ENCODE measurements at regions not wholly inside any gene's neighbourhood (a gene's known extent, or its start where the extent isn't known, plus 50 kb on each side); places are given as distances from the start of the nearest gene placed in this dataset.

- TF ChIP-seq ZNF121 (tag by site-specific recombination; IDR thresholded peaks at IDR 0.05), result no peak
- no peak for TF ChIP-seq RBAK (tag by site-specific recombination; IDR thresholded peaks at IDR 0.05)
- TF ChIP-seq SALL2 (tag by site-specific recombination; IDR thresholded peaks at IDR 0.05; ENCODE audit: borderline replicate concordance), result no peak
Observed at GRCh38 chr7:94216944-94217461, 177.7 kb upstream of the COL1A2 start (continued).

GRCh38 chr7:94217766-94218165, 176.9 kb upstream of the COL1A2 start:
- ChIA-PET CTCF (interaction anchor here (0.7 kb wide), 1 partner anchor 417 kb away, joined by 3 read pairs; no protein-coding TSS in a partner anchor), POLR2A (no interaction called here)
- Histone ChIP-seq H3K4me3 (ENCODE audit: low read depth, low read length) (no peak overlapping the region), H3K9me3 (ENCODE audit: control insufficient read depth, insufficient read depth, low read depth, low read length) (no peaks in the 10 kb centered on the region), H3K4me1 (ENCODE audit: control insufficient read depth, insufficient read depth, low read length) (no peaks in the 10 kb centered on the region), H3K36me3 (ENCODE audit: control insufficient read depth in 2 of 2, insufficient read depth in 1 of 2, low read length in 2 of 2) (no peaks in the 10 kb centered on the region), H3K27ac (ENCODE audit: extremely low read depth, low read depth, low read length) (no peak overlapping the region)
- TF ChIP-seq ZNF274 (IDR thresholded peaks at IDR 0.05; ENCODE audit: low read length) (no peak), ZNF274 (tag by site-specific recombination; IDR thresholded peaks at IDR 0.05; ENCODE audit: borderline replicate concordance) (no peak), ZNF211 (tag by site-specific recombination; IDR thresholded peaks at IDR 0.05; ENCODE audit: low read depth) (no peak), SCRT2 (tag by site-specific recombination; IDR thresholded peaks at IDR 0.05) (peak; percentile 35; the same call in 1 of the 2 replicates)

- Histone ChIP-seq H3K4me3 (ENCODE audit: low read depth, low read length) (no peak overlapping the region), H3K4me1 (ENCODE audit: control insufficient read depth, insufficient read depth, low read length) (no peaks in the 10 kb centered on the region), H3K9me3 (ENCODE audit: control insufficient read depth, insufficient read depth, low read depth, low read length) (no peaks in the 10 kb centered on the region), H3K36me3 (ENCODE audit: control insufficient read depth in 2 of 2, insufficient read depth in 1 of 2, low read length in 2 of 2) (no peaks in the 10 kb centered on the region), H3K27ac (ENCODE audit: extremely low read depth, low read depth, low read length) (no peak overlapping the region)
- ChIA-PET CTCF (interaction anchor here (0.7 to 1.3 kb wide), 8 partner anchors 10 to 784 kb away, joined by 3 to 11 read pairs (median 4); no protein-coding TSS in a partner anchor), POLR2A (no interaction called here)
- TF ChIP-seq ZFP41 (tag by site-specific recombination; IDR thresholded peaks at IDR 0.05; ENCODE audit: borderline replicate concordance) (no peak), ZNF423 (tag by site-specific recombination; IDR thresholded peaks at IDR 0.05) (no peak), SCRT1 (tag by site-specific recombination; IDR thresholded peaks at IDR 0.05; ENCODE audit: borderline replicate concordance) (no peak), ZBTB20 (tag by site-specific recombination; IDR thresholded peaks at IDR 0.05) (no peak), ZNF138 (tag by site-specific recombination; IDR thresholded peaks at IDR 0.05; ENCODE audit: borderline replicate concordance) (no peak), ZNF518A (tag by site-specific recombination; conservative IDR thresholded peaks at IDR 0.05; ENCODE audit: low read depth) (no peak), ZBTB44 (tag by site-specific recombination; IDR thresholded peaks at IDR 0.05) (no peak), ZNF19 (tag by site-specific recombination; IDR thresholded peaks at IDR 0.05; ENCODE audit: low read depth) (no peak), OSR2 (tag by site-specific recombination; IDR thresholded peaks at IDR 0.05) (no peak), YY2 (tag by site-specific recombination; IDR thresholded peaks at IDR 0.05) (no peak), ZNF280C (tag by site-specific recombination; IDR thresholded peaks at IDR 0.05) (no peak)
Observed at GRCh38 chr7:94222516-94222915, 172.2 kb upstream of the COL1A2 start.
